SK-N-SH (cell line): ENCODE measurements at regions not wholly inside any gene's neighbourhood (a gene's known extent, or its start where the extent isn't known, plus 50 kb on each side); places are given as distances from the start of the nearest gene placed in this dataset.

Source experiments
- EP300 ChIP-seq, 2 experiments: IDR thresholded peaks; 2 replicates each; pipeline versions ENCODE4 v1.4.0 to v1.6.1; 2012; ENCODE audit warnings: borderline replicate concordance in 1 of 2, low read depth in 1 of 2, low read length in 1 of 2
- FOXM1 ChIP-seq: IDR thresholded peaks from 2 replicates; pipeline ENCODE4 v1.4.0; 2012; ENCODE audit warnings: low read depth, mild to moderate bottlenecking
- POLR2AphosphoS5 ChIP-seq: IDR thresholded peaks from 2 replicates; pipeline ENCODE4 v1.6.1; 2012; ENCODE audit warnings: low read depth, low read length
- RAD21 ChIP-seq: IDR thresholded peaks from 2 replicates; pipeline ENCODE4 v1.6.1; 2012; ENCODE audit warnings: mild to moderate bottlenecking, low read length
- SMC3 ChIP-seq: IDR thresholded peaks from 2 replicates; pipeline ENCODE4 v1.6.1; 2012; ENCODE audit warnings: low read depth, low read length, improper control_type of control experiment
- TEAD4 ChIP-seq: IDR thresholded peaks from 2 replicates; pipeline ENCODE4 v1.4.0; 2012; ENCODE audit warnings: mild to moderate bottlenecking, borderline replicate concordance; ENCODE audit not compliant: insufficient read depth
- TF ChIP-seq, protein P1 (sequence below): fragments of 200-600 bp; sonication (generic); IDR thresholded peaks from 2 replicates; pipeline ENCODE4 v1.6.1; 2017; ENCODE audit warnings: antibody characterized with exemption, mild to moderate bottlenecking, moderate library complexity
- TF ChIP-seq, protein P2 (sequence below): IDR thresholded peaks from 2 replicates; pipeline ENCODE4 v1.6.1; 2012; ENCODE audit warnings: mild to moderate bottlenecking, low read depth, low read length, moderate library complexity
- TF ChIP-seq, protein P3 (sequence below): fragments of 150-350 bp; IDR thresholded peaks from 2 replicates; pipeline ENCODE4 v1.6.1; 2017; ENCODE audit warnings: antibody characterized with exemption, low read length, low read depth, borderline replicate concordance
- TF ChIP-seq, protein P4 (sequence below): IDR thresholded peaks from 2 replicates; pipeline ENCODE4 v1.4.0; 2012; ENCODE audit warnings: low read depth, borderline replicate concordance
- TF ChIP-seq, protein P5 (sequence below): IDR thresholded peaks from 2 replicates; pipeline ENCODE4 v1.4.0; 2012; ENCODE audit warnings: low read depth, borderline replicate concordance
- TF ChIP-seq, protein P6 (sequence below): IDR thresholded peaks from 2 replicates; pipeline ENCODE4; 2012

DNA sequence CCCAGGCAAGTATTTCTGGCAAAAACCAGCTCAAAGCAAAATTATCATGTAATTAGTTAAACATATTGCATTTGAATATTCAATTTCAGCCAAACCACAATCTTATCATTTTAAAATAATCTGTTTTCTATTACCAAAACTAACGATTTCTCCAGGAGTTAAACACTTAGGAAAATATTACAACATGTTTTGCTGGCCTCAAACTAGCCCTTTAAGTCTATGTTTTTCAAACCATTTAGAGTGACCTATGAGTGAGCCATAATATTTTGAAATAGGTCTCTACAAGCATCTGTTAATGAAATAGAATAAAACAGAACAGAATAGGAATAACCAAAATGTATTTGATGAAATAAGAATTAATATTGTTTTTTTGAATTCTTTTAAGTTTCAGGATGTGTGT lies 370.9 kb downstream of the COL12A1 start:
- TF ChIP-seq, protein P1, sequence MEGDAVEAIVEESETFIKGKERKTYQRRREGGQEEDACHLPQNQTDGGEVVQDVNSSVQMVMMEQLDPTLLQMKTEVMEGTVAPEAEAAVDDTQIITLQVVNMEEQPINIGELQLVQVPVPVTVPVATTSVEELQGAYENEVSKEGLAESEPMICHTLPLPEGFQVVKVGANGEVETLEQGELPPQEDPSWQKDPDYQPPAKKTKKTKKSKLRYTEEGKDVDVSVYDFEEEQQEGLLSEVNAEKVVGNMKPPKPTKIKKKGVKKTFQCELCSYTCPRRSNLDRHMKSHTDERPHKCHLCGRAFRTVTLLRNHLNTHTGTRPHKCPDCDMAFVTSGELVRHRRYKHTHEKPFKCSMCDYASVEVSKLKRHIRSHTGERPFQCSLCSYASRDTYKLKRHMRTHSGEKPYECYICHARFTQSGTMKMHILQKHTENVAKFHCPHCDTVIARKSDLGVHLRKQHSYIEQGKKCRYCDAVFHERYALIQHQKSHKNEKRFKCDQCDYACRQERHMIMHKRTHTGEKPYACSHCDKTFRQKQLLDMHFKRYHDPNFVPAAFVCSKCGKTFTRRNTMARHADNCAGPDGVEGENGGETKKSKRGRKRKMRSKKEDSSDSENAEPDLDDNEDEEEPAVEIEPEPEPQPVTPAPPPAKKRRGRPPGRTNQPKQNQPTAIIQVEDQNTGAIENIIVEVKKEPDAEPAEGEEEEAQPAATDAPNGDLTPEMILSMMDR = no peak
- TF ChIP-seq, protein P2, sequence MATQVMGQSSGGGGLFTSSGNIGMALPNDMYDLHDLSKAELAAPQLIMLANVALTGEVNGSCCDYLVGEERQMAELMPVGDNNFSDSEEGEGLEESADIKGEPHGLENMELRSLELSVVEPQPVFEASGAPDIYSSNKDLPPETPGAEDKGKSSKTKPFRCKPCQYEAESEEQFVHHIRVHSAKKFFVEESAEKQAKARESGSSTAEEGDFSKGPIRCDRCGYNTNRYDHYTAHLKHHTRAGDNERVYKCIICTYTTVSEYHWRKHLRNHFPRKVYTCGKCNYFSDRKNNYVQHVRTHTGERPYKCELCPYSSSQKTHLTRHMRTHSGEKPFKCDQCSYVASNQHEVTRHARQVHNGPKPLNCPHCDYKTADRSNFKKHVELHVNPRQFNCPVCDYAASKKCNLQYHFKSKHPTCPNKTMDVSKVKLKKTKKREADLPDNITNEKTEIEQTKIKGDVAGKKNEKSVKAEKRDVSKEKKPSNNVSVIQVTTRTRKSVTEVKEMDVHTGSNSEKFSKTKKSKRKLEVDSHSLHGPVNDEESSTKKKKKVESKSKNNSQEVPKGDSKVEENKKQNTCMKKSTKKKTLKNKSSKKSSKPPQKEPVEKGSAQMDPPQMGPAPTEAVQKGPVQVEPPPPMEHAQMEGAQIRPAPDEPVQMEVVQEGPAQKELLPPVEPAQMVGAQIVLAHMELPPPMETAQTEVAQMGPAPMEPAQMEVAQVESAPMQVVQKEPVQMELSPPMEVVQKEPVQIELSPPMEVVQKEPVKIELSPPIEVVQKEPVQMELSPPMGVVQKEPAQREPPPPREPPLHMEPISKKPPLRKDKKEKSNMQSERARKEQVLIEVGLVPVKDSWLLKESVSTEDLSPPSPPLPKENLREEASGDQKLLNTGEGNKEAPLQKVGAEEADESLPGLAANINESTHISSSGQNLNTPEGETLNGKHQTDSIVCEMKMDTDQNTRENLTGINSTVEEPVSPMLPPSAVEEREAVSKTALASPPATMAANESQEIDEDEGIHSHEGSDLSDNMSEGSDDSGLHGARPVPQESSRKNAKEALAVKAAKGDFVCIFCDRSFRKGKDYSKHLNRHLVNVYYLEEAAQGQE = no peak
- TF ChIP-seq POLR2AphosphoS5 (no peak), EP300 (IDR thresholded peaks at IDR 0.05; ENCODE audit: borderline replicate concordance in 1 of 2, low read depth in 1 of 2, low read length in 1 of 2) (no peak), RAD21 (no peak), TEAD4 (no peak), SMC3 (no peak), FOXM1 (no peak)
- TF ChIP-seq, protein P3, sequence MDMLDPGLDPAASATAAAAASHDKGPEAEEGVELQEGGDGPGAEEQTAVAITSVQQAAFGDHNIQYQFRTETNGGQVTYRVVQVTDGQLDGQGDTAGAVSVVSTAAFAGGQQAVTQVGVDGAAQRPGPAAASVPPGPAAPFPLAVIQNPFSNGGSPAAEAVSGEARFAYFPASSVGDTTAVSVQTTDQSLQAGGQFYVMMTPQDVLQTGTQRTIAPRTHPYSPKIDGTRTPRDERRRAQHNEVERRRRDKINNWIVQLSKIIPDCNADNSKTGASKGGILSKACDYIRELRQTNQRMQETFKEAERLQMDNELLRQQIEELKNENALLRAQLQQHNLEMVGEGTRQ = no peak
- TF ChIP-seq, protein P4, sequence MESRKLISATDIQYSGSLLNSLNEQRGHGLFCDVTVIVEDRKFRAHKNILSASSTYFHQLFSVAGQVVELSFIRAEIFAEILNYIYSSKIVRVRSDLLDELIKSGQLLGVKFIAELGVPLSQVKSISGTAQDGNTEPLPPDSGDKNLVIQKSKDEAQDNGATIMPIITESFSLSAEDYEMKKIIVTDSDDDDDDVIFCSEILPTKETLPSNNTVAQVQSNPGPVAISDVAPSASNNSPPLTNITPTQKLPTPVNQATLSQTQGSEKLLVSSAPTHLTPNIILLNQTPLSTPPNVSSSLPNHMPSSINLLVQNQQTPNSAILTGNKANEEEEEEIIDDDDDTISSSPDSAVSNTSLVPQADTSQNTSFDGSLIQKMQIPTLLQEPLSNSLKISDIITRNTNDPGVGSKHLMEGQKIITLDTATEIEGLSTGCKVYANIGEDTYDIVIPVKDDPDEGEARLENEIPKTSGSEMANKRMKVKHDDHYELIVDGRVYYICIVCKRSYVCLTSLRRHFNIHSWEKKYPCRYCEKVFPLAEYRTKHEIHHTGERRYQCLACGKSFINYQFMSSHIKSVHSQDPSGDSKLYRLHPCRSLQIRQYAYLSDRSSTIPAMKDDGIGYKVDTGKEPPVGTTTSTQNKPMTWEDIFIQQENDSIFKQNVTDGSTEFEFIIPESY = no peak
- TF ChIP-seq, protein P5, sequence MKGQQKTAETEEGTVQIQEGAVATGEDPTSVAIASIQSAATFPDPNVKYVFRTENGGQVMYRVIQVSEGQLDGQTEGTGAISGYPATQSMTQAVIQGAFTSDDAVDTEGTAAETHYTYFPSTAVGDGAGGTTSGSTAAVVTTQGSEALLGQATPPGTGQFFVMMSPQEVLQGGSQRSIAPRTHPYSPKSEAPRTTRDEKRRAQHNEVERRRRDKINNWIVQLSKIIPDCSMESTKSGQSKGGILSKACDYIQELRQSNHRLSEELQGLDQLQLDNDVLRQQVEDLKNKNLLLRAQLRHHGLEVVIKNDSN = no peak
- TF ChIP-seq, protein P6, sequence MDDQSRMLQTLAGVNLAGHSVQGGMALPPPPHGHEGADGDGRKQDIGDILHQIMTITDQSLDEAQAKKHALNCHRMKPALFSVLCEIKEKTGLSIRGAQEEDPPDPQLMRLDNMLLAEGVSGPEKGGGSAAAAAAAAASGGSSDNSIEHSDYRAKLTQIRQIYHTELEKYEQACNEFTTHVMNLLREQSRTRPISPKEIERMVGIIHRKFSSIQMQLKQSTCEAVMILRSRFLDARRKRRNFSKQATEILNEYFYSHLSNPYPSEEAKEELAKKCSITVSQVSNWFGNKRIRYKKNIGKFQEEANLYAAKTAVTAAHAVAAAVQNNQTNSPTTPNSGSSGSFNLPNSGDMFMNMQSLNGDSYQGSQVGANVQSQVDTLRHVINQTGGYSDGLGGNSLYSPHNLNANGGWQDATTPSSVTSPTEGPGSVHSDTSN = no peak
